ENCODE measurements at regions not wholly inside any gene's neighbourhood (a gene's known extent, or its start where the extent isn't known, plus 50 kb on each side); places are given as distances from the start of the nearest gene placed in this dataset.
"Not testable (repeated sequence)": the region's sequence is repeated elsewhere in the genome, so short reads cannot be mapped to it uniquely, and the experiment has no call there.

DNA sequence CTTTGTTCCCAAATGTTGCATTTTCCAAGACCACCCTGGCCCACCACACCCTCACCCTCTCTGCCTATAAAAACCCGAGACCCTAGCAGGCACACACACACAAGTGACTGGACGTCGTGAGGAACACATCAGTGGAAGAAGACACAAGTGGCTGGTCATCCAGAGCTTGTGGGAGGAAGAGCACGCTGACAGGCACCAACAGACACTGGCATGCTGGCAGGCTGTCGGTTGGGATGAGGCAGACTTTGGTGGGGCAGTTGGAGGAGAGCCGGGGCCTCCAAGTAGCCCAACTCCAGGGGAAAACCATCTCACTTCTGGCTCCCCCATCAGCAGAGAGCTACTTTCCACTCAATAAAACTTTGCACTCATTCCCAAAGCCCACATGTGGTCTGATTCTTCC lies 225.5 kb upstream of the ZEB2 start:
- intact Hi-C loops (cut with DNase I; ENCODE audit: low total_unique reads): no loop called here

DNA sequence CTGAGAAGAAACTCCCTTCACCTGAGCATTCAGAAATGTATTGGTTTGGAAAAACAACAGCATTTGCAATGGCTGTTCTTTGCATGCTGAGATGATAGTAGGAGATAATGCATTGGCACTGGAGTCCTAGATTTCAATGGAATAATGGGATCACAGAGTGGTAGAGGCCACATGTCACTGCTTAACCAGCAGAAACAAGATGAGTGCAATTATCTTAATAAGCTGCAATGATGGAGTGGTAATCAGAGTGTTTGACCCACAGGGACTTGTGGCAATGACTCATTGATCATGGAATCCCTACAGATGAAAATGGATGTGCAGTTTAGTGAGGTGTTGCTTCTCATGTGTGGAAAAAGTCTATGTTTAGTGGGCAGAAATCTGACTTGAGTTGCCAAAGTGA lies 218.8 kb upstream of the ZEB2 start:
- Histone ChIP-seq H3K27me3 (no peaks in the 10 kb centered on the region), H3K4me1 (no peaks in the 10 kb centered on the region), H3K9me3 (no peaks in the 10 kb centered on the region), H3K27ac (no peak overlapping the region), H3K36me3 (no peaks in the 10 kb centered on the region), H3K4me3 (no peak overlapping the region)
- DNase-seq: no peak
- TF ChIP-seq, protein P1, sequence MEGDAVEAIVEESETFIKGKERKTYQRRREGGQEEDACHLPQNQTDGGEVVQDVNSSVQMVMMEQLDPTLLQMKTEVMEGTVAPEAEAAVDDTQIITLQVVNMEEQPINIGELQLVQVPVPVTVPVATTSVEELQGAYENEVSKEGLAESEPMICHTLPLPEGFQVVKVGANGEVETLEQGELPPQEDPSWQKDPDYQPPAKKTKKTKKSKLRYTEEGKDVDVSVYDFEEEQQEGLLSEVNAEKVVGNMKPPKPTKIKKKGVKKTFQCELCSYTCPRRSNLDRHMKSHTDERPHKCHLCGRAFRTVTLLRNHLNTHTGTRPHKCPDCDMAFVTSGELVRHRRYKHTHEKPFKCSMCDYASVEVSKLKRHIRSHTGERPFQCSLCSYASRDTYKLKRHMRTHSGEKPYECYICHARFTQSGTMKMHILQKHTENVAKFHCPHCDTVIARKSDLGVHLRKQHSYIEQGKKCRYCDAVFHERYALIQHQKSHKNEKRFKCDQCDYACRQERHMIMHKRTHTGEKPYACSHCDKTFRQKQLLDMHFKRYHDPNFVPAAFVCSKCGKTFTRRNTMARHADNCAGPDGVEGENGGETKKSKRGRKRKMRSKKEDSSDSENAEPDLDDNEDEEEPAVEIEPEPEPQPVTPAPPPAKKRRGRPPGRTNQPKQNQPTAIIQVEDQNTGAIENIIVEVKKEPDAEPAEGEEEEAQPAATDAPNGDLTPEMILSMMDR (IDR thresholded peaks at IDR 0.05): no peak
- TF ChIP-seq POLR2A (IDR thresholded peaks at IDR 0.05): no peak
- intact Hi-C loops (cut with DNase I; ENCODE audit: low total_unique reads): no loop called here

More for the DNA sequence above, 225.5 kb upstream of the ZEB2 start:
- no peak overlapping the region for H3K27ac ChIP-seq
- no peaks in the 10 kb centered on the region for H3K4me1 ChIP-seq
- TF ChIP-seq, protein P1 (IDR thresholded peaks at IDR 0.05): no peak
- no peak for TF ChIP-seq POLR2A (IDR thresholded peaks at IDR 0.05)
- H3K27me3 ChIP-seq: no peaks in the 10 kb centered on the region
- H3K36me3 ChIP-seq: no peaks in the 10 kb centered on the region
- no peak overlapping the region for H3K4me3 ChIP-seq
- peaks cover 0 to 3% of the 10 kb centered on the region in 2 donors for H3K9me3 ChIP-seq
- no peak for DNase-seq

DNA sequence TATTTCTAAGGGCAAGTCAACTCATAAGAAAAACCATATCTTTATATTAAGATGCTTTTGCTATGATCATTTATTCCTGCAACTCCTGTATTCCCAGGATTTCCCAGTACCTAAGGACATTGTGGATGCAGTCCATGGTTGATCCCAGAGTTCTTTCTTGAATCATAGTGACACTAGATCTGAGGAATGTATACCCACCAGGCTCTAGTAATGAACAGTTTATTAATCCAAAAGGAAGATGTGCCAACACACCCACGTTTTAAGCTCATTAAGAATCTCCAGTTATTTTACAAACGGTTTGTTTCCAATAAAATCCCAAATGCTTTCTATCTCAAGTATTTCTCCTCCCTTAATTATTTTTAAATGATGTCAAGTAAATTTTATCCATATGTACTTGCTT lies 210.8 kb upstream of the ZEB2 start:
- TF ChIP-seq, protein P1 (IDR thresholded peaks at IDR 0.05): no peak
- TF ChIP-seq POLR2A (IDR thresholded peaks at IDR 0.05): no peak
- no peaks in the 10 kb centered on the region for H3K27me3 ChIP-seq
- no peaks in the 10 kb centered on the region for H3K36me3 ChIP-seq
- intact Hi-C loops (cut with DNase I; ENCODE audit: low total_unique reads): no loop called here
- no peak overlapping the region for H3K4me3 ChIP-seq
- no peak overlapping the region for H3K27ac ChIP-seq
- DNase-seq: no peak
- no peaks in the 10 kb centered on the region for H3K9me3 ChIP-seq
- no peaks in the 10 kb centered on the region for H3K4me1 ChIP-seq

- DNase-seq; H3K36me3 ChIP-seq; H3K4me3 ChIP-seq; H3K27ac ChIP-seq; H3K9me3 ChIP-seq; H3K27me3 ChIP-seq; intact Hi-C loops (cut with DNase I; ENCODE audit: low total_unique reads); H3K4me1 ChIP-seq: not testable (repeated sequence)
Measured at GRCh38 chr2:144724460-144724859, 204.5 kb upstream of the ZEB2 start.

DNA sequence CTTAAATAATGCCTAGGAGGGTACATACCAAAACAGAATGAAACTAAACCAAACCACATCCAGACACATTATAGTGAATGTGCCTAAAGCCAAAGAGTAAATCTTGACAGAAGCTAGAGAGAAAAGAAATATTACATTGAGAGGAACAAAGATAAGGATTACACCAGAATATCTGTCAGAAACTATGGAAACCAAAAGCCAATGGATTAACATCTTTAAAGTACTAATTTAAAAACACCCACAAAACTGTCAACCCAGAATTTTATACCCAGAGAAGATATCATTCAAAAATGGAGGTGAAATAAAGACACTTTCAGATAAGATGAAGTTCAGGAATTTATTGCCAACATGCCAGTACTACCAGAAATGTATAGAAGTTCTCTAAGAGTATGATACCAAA lies 198.5 kb upstream of the ZEB2 start:
- no peaks in the 10 kb centered on the region for H3K27me3 ChIP-seq
- DNase-seq: no peak
- H3K36me3 ChIP-seq: no peaks in the 10 kb centered on the region
- no peak overlapping the region for H3K4me3 ChIP-seq
- TF ChIP-seq, protein P1 (IDR thresholded peaks at IDR 0.05): no peak
- no peak for TF ChIP-seq POLR2A (IDR thresholded peaks at IDR 0.05)
- H3K4me1 ChIP-seq: no peaks in the 10 kb centered on the region
- H3K9me3 ChIP-seq: no peaks in the 10 kb centered on the region
- intact Hi-C loops (cut with DNase I; ENCODE audit: low total_unique reads): no loop called here
- no peak overlapping the region for H3K27ac ChIP-seq

DNA sequence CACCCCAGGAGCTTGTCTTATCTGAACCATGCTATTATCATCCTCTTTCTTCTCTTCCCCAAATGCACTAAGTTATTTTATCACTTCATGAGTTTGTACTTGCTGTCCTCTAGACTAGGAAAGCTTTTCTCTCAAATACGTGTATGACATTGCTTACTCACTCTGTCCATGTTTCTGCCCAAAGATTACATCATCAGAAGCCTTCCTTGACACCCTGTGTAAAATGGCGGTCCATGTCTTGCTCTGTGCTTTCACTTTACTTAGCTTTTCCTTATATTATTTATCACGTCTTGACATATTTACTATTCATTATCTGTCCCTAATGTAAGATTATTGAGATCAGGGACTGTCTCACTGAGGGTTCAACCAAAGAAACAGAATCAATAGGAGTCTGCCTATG lies 196.1 kb upstream of the ZEB2 start:
- H3K4me3 ChIP-seq: no peak overlapping the region
- no peaks in the 10 kb centered on the region for H3K9me3 ChIP-seq
- no peak overlapping the region for H3K27ac ChIP-seq
- no peaks in the 10 kb centered on the region for H3K27me3 ChIP-seq
- intact Hi-C loops (cut with DNase I; ENCODE audit: low total_unique reads): no loop called here
- TF ChIP-seq POLR2A (IDR thresholded peaks at IDR 0.05): no peak
- TF ChIP-seq, protein P1 (IDR thresholded peaks at IDR 0.05): no peak
- H3K4me1 ChIP-seq: no peaks in the 10 kb centered on the region
- no peak for DNase-seq
- H3K36me3 ChIP-seq: no peaks in the 10 kb centered on the region

Data from uterus (tissue), 3 donors.